ENCODE measurements at regions not wholly inside any gene's neighbourhood (a gene's known extent, or its start where the extent isn't known, plus 50 kb on each side); places are given as distances from the start of the nearest gene placed in this dataset.

DNA sequence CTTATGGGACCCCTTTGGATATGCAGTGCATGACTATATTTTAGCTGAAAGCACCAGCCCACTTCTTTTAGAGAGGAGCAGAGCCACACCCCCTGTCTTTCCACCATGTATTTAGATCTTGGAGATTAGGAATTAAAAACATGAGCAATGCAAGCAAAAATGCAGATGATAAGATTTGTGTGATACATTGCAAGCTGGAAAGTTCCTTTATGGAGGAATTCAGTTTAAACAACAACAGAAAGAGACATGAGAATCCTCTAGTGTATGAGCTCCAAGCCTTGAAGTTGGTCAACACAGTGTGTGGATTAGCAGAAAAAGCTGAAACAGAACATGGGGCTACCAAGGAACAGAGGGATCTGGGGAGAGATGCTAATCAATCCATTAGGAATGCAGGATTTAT, 529.8 kb upstream of the NBEA start:
- Histone ChIP-seq H3K4me1 (ENCODE audit: control insufficient read depth in 2 of 2, insufficient read depth in 2 of 2, low read length in 2 of 2) (no peaks in the 10 kb centered on the region), H2AFZ (ENCODE audit: insufficient read depth, low read depth, low read length, poor library complexity, severe bottlenecking) (no peak overlapping the region), H3K27me3 (replicated peaks in 1 of 4; ENCODE audit: control extremely low read depth in 1 of 4, control insufficient read depth in 3 of 4, insufficient read depth in 4 of 4, low read length in 3 of 4) (no peaks in the 10 kb centered on the region), H3K4me2 (replicated peaks; ENCODE audit: low read depth, low read length, poor library complexity, severe bottlenecking) (no peak overlapping the region), H3K4me3 (ENCODE audit: control extremely low read depth in 1 of 5, extremely low read depth in 1 of 5, insufficient read depth in 1 of 5, low read depth in 2 of 5, low read length in 4 of 5) (no peak overlapping the region), H4K20me1 (ENCODE audit: control insufficient read depth, insufficient read depth, low read length, poor library complexity, severe bottlenecking) (no peaks in the 10 kb centered on the region), H3K9ac (ENCODE audit: low read length) (no peak overlapping the region), H3K9me3 (ENCODE audit: control extremely low read depth in 1 of 3, control insufficient read depth in 2 of 3, insufficient read depth in 1 of 3, low read length in 2 of 3) (peaks cover 0 to 6% (median 2%) of the 10 kb centered on the region in 3 donors), H3K27ac (ENCODE audit: low read length in 2 of 2) (no peak overlapping the region), H3K79me2 (ENCODE audit: control insufficient read depth, insufficient read depth, low read length) (no peaks in the 10 kb centered on the region), H3K36me3 (replicated peaks in 1 of 2; ENCODE audit: control extremely low read depth in 1 of 2, control insufficient read depth in 1 of 2, extremely low read depth in 1 of 2, insufficient read depth in 2 of 2, low read length in 1 of 2) (no peaks in the 10 kb centered on the region)
- H3K27me3 Mint-ChIP-seq = no peaks in the 10 kb centered on the region
- DNase-seq = no peak
- ChIA-PET CTCF (no interaction called here), POLR2A (no interaction called here)
- no peak for ATAC-seq (ENCODE audit: low read depth)
- intact Hi-C loops (cut with micrococcal nuclease) = no loop called here
- H3K4me3 Mint-ChIP-seq = no peak overlapping the region
- no peaks in the 10 kb centered on the region for H3K4me1 Mint-ChIP-seq
- TF ChIP-seq, protein P1, sequence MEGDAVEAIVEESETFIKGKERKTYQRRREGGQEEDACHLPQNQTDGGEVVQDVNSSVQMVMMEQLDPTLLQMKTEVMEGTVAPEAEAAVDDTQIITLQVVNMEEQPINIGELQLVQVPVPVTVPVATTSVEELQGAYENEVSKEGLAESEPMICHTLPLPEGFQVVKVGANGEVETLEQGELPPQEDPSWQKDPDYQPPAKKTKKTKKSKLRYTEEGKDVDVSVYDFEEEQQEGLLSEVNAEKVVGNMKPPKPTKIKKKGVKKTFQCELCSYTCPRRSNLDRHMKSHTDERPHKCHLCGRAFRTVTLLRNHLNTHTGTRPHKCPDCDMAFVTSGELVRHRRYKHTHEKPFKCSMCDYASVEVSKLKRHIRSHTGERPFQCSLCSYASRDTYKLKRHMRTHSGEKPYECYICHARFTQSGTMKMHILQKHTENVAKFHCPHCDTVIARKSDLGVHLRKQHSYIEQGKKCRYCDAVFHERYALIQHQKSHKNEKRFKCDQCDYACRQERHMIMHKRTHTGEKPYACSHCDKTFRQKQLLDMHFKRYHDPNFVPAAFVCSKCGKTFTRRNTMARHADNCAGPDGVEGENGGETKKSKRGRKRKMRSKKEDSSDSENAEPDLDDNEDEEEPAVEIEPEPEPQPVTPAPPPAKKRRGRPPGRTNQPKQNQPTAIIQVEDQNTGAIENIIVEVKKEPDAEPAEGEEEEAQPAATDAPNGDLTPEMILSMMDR (IDR thresholded peaks at IDR 0.05) = no peak
- no peak for TF ChIP-seq EZH2 (IDR thresholded peaks at IDR 0.05; ENCODE audit: borderline replicate concordance, insufficient read depth, low read depth, low read length, poor library complexity, severe bottlenecking)
- H3K9me3 Mint-ChIP-seq (ENCODE audit: insufficient read depth) = peaks cover 3% of the 10 kb centered on the region
- no peak overlapping the region for H3K27ac Mint-ChIP-seq

GRCh38 chr13:34412817-34413375, 529.2 kb upstream of the NBEA start:
- H3K4me3 ChIP-seq (ENCODE audit: control extremely low read depth in 1 of 5, extremely low read depth in 1 of 5, insufficient read depth in 1 of 5, low read depth in 2 of 5, low read length in 4 of 5) = no peak overlapping the region
- H3K79me2 ChIP-seq (ENCODE audit: control insufficient read depth, insufficient read depth, low read length) = no peaks in the 10 kb centered on the region
- H3K27me3 Mint-ChIP-seq = no peaks in the 10 kb centered on the region
- peaks cover 3% of the 10 kb centered on the region for H3K9me3 Mint-ChIP-seq (ENCODE audit: insufficient read depth)
- no peak overlapping the region for H3K9ac ChIP-seq (ENCODE audit: low read length)
- no peaks in the 10 kb centered on the region for H3K4me1 Mint-ChIP-seq
- POLR2A ChIA-PET = no interaction called here
- H3K4me2 ChIP-seq (replicated peaks; ENCODE audit: low read depth, low read length, poor library complexity, severe bottlenecking) = no peak overlapping the region
- no peak for DNase-seq
- H3K4me3 Mint-ChIP-seq = no peak overlapping the region
- H3K4me1 ChIP-seq (ENCODE audit: control insufficient read depth in 2 of 2, insufficient read depth in 2 of 2, low read length in 2 of 2) = no peaks in the 10 kb centered on the region
- H3K36me3 ChIP-seq (replicated peaks in 1 of 2; ENCODE audit: control extremely low read depth in 1 of 2, control insufficient read depth in 1 of 2, extremely low read depth in 1 of 2, insufficient read depth in 2 of 2, low read length in 1 of 2) = no peaks in the 10 kb centered on the region
- WGBS (ENCODE audit: insufficient coverage) = 63% methylated on average over 2 of the region's 2 CpGs
- ATAC-seq (ENCODE audit: low read depth) = no peak
- no peak overlapping the region for H3K27ac Mint-ChIP-seq
- no peak overlapping the region for H2AFZ ChIP-seq (ENCODE audit: insufficient read depth, low read depth, low read length, poor library complexity, severe bottlenecking)
- no peaks in the 10 kb centered on the region for H4K20me1 ChIP-seq (ENCODE audit: control insufficient read depth, insufficient read depth, low read length, poor library complexity, severe bottlenecking)
- H3K9me3 ChIP-seq (ENCODE audit: control extremely low read depth in 1 of 3, control insufficient read depth in 2 of 3, insufficient read depth in 1 of 3, low read length in 2 of 3) = peaks cover 0 to 6% (median 0%) of the 10 kb centered on the region in 3 donors
- intact Hi-C loops (cut with micrococcal nuclease) = no loop called here
- no peak overlapping the region for H3K27ac ChIP-seq (ENCODE audit: low read length in 2 of 2)
- CTCF ChIA-PET = no interaction called here
- no peak for TF ChIP-seq EZH2 (IDR thresholded peaks at IDR 0.05; ENCODE audit: borderline replicate concordance, insufficient read depth, low read depth, low read length, poor library complexity, severe bottlenecking)
- TF ChIP-seq, protein P1 (IDR thresholded peaks at IDR 0.05) = no peak
- no peaks in the 10 kb centered on the region for H3K27me3 ChIP-seq (replicated peaks in 1 of 4; ENCODE audit: control extremely low read depth in 1 of 4, control insufficient read depth in 3 of 4, insufficient read depth in 4 of 4, low read length in 3 of 4)
